ENCODE measurements at regions not wholly inside any gene's neighbourhood (a gene's known extent, or its start where the extent isn't known, plus 50 kb on each side); places are given as distances from the start of the nearest gene placed in this dataset.

DNA sequence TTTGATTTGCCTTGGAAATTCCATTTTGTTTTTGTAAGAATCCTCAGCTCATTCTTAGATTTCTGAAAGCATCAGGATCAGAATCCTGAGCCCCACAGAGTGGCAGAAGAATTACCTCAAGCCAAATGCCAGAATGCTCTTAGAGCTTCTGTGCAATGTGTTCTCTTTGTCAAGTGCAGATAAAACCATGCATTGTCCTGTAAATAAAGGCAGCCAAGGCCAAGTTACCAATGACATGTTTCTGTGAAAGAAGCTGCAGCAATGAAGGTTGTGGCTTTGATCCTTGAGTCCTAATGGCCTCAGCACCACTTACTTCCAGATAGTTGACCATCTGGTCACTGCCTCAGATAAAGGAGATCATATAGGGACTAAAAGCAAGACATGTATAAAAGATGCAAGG, 343.3 kb upstream of the AKR1E2 start:
- DNase-seq (ENCODE audit: low read depth): no peak

- no peak for DNase-seq (ENCODE audit: low read depth)
Observed at GRCh38 chr10:4481192-4481591, 344.8 kb upstream of the AKR1E2 start.

DNA sequence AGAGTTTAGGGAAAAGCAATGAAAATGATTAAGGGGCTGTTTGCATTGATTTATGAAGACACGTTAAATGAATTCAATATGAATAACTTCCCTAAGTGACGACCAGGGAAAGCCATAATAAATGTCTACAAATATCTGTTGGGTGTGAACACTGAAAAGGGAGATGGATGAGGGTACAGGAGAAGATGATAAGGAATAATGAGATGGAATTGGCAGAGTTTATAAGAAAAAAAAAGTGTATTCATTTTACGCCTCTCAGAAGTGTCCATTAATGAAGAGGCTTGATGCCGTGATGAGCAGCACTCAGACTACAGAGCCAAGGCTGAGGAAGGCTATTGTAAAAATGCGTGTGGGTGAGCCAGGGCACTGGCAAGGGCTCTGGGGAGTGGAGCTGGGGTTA, 346.7 kb upstream of the AKR1E2 start:
- no peak for DNase-seq (ENCODE audit: low read depth)

GRCh38 chr10:4477664-4478063, 348.3 kb upstream of the AKR1E2 start:
- DNase-seq (ENCODE audit: low read depth): no peak

- no peak for DNase-seq (ENCODE audit: low read depth)
Observed at GRCh38 chr10:4475827-4476490, 350.0 kb upstream of the AKR1E2 start.

DNA sequence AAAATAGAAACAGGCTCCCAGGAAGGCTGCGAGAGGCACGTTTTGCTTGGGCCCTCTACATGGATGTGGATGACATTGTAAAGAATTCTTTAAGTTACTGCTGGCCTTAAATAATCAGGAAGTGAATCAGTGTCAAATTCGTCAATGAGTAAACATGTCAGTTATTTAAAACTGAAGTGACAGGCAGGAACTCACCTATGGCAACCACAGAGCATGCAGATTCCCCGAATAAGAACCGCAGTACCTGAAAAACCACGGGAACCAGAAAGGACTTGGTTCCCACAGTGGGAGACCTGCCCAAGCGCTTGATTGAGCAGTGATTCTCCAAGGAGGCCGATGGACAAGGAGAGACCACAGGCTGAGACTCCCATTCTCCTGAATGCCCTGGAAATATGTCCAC, 351.2 kb upstream of the AKR1E2 start:
- no peak for DNase-seq (ENCODE audit: low read depth)

DNA sequence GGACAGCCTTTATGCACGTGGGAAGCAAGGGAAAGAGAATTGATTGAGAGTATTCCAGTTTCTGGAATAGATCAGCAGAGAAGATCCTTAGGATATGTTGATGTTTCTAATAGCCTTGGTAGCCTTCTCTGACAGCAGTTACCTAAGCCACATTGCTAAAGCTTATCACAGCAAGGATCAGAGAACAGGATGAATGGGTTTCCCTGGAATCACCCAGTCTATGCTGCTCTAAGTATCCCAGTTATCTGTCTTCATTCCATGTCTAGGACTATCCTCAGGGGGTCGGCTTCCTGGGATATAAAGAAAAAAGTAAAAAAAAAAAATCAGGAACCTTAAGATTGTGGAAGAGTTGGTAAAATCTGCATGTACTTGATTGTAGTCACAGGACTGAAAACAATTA, 352.0 kb upstream of the AKR1E2 start:
- DNase-seq (ENCODE audit: low read depth): no peak

GRCh38 chr10:4472190-4472904, 353.7 kb upstream of the AKR1E2 start:
- no peak for DNase-seq (ENCODE audit: low read depth)

- no peak for DNase-seq (ENCODE audit: low read depth)
Observed at GRCh38 chr10:4470231-4470835, 355.7 kb upstream of the AKR1E2 start.

GRCh38 chr10:4467481-4467880, 358.5 kb upstream of the AKR1E2 start:
- no peak for DNase-seq (ENCODE audit: low read depth)

DNA sequence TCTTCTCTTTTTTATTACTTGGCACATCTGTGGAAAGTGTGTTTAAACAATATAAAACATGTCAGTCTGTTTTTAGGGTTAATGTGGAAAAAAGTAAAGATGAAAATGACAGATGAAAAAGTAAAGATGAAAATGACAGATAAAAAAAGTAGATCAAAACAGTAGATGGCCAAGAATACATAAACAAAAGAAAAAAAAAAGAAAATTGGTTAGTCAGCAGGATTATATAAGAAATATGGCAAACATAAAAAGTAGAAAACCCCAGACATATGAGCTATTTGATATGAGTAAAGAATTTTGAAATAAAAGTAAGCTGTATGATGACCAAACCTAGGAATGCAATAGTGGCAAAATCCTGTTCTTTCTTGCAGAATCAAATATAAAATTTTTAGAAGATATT, 365.7 kb upstream of the AKR1E2 start:
- no peak for DNase-seq (ENCODE audit: low read depth)

DNA sequence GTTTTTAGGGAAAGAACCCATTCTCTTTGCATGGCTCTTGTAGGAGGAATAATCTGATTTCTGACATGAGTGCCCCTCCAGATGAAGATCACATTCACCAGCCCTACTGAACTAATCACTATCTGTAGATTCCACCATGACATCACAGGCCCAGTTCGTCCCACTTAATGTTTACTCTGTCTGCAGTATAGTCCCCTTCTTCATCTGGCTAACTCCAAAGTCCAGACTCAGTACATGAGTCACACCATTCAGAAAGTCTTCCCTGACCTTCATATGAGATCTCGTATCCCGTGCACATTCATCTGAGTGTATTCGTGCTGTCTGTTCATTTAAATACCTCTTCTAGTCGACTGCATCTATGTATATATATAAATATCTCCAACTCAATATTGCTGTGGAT, 366.5 kb upstream of the AKR1E2 start:
- no peak for DNase-seq (ENCODE audit: low read depth)

GRCh38 chr10:4457597-4457996, 368.4 kb upstream of the AKR1E2 start:
- no peak for DNase-seq (ENCODE audit: low read depth)

DNA sequence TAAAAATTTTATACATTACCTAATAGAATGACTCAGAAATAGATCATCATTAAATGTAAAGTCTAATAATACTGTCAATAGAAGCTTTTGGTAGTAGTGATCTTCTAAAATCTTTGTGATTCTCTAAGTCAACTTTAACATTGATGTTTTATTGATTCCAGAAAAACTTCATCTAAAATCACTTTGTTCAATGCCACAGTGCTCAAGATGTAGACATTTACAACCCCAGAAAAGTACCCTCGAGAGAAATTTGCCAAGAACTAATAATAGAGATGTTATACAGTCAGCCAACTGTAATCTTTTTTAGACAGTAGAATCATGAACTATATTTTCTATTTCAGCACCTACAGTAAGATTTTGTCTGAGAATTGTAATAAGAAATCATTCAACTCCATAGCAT, 369.2 kb upstream of the AKR1E2 start:
- DNase-seq (ENCODE audit: low read depth): no peak

DNA sequence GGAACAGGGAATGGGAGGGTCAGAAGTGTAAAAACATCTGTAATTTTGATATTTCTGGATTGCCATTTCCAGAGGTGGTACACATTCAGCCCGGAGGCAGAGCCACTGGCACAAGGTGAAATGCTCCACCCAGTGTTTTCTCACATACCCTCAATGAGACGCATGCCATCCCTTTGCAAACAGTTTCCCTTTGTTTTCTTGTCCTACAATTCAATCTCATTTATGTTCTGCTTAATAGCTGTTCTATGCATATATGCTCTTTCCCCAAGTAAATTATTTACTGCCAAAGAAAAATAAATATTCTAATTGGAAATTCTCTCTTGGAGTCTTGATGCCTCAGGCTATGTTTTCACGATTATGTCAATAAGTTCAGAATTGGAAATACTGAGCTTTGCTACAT, 369.7 kb upstream of the AKR1E2 start:
- DNase-seq (ENCODE audit: low read depth): no peak

DNA sequence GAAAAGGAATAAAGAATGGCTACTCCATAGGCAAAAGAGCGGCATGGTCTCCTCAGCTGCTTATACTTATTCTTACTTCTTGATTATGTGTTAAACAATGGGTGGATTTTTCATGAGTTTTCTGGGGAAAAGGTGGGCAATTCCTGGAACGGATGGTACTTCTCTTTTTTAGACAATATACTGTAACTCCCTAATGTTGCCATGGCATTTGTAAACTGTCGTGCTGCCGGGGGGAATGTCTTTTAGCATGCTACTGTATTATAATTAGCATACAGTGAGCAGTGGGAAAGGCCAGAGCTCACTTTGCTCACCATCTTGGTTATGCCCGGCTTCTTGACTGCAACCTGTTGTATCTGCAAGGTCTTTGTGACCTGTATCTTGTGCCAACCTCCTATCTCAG, 372.1 kb upstream of the AKR1E2 start:
- DNase-seq (ENCODE audit: low read depth): no peak

GRCh38 chr10:4453276-4453675, 372.7 kb upstream of the AKR1E2 start:
- no peak for DNase-seq (ENCODE audit: low read depth)

- DNase-seq (ENCODE audit: low read depth): no peak
Observed at GRCh38 chr10:4450981-4451908, 374.8 kb upstream of the AKR1E2 start.

GRCh38 chr10:4450169-4450568, 375.8 kb upstream of the AKR1E2 start:
- no peak for DNase-seq (ENCODE audit: low read depth)

- no peak for DNase-seq (ENCODE audit: low read depth)
Observed at GRCh38 chr10:4448030-4448429, 378.0 kb upstream of the AKR1E2 start.

DNA sequence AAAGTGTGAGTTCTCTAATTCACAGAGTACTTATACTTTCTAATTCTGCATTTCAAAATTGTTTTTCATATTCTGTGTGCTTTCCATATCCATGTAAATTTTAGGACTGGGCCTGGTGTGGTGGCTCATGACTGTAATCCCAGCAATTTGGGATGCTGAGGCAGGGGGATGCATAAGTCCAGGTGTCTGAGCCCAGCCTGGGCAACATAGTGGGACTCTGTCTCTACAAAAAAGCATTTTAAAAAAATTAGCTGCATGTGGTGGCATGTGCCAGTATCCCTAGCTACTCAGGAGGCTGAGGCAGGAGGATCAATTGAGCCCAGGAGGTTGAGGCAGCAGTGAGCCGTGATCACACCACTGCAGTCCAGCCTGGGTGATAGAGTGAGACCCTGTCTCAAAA, 382.6 kb upstream of the AKR1E2 start:
- no peak for DNase-seq (ENCODE audit: low read depth)

DNA sequence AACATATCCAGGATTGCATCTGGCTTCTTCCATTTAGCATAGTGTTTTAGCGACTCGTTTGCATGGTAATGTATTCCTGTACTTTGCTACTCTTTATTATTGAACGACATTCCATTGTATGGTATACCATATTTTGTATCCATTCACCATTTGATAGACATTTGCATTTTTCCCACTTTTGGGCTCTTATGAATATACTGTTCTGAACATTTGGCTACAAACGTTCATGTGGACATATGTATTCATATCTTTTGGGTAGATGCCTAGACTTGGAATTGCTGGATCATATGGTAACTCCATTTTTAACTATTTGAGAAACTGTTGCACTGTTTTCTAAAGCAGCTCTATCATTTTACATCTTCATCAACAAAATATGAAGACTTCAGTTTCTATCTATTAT, 383.7 kb upstream of the AKR1E2 start:
- no peak for DNase-seq (ENCODE audit: low read depth)

- no peak for DNase-seq (ENCODE audit: low read depth)
Observed at GRCh38 chr10:4440260-4440659, 385.7 kb upstream of the AKR1E2 start.

Data from activated T-helper 1 cell treated with Interleukin-2 at 50 U/mL for 16 hours (primary cell).